Endodermal cell (in vitro differentiated cells): ENCODE measurements at regions not wholly inside any gene's neighbourhood (a gene's known extent, or its start where the extent isn't known, plus 50 kb on each side); places are given as distances from the start of the nearest gene placed in this dataset.

Experiments
- DNase-seq: peaks from one replicate; pipeline ENCODE4 v3.0.0-alpha.2; 2017
- H3K27ac ChIP-seq: 2 replicates; pipeline ENCODE4 v1.5.1; 2013; ENCODE audit warnings: mild to moderate bottlenecking, low read depth, low read length, moderate library complexity
- H3K27me3 ChIP-seq: 2 replicates; pipeline ENCODE4 v1.6.1; 2013; ENCODE audit warnings: mild to moderate bottlenecking, low read length, moderate library complexity; ENCODE audit not compliant: insufficient read depth, control insufficient read depth, poor library complexity, severe bottlenecking
- H3K36me3 ChIP-seq: 2 replicates; pipeline ENCODE4 v1.7.0; 2013; ENCODE audit warnings: mild to moderate bottlenecking, low read length, moderate library complexity; ENCODE audit not compliant: control insufficient read depth, insufficient read depth
- H3K4me1 ChIP-seq: one replicate; pipeline ENCODE4 v1.7.0; 2013; ENCODE audit warnings: low read length; ENCODE audit not compliant: control insufficient read depth, insufficient read depth
- H3K4me3 ChIP-seq: 2 replicates; pipeline ENCODE4 v1.5.1; 2013; ENCODE audit warnings: mild to moderate bottlenecking, low read length, moderate library complexity
- H3K9ac ChIP-seq: 2 replicates; pipeline ENCODE4 v1.6.1; 2013; ENCODE audit warnings: mild to moderate bottlenecking, low read length, moderate library complexity; ENCODE audit not compliant: poor library complexity, severe bottlenecking; ENCODE audit errors: extremely low read depth
- H3K9me3 ChIP-seq: 2 replicates; pipeline ENCODE4 v1.6.1; 2013; ENCODE audit warnings: mild to moderate bottlenecking, low read length, moderate library complexity; ENCODE audit not compliant: control insufficient read depth
- H3K27ac Mint-ChIP-seq: 2 replicates; pipeline ENCODE4 v1.8.0; 2020; ENCODE audit warnings: mixed read lengths
- H3K27me3 Mint-ChIP-seq: 2 replicates; pipeline ENCODE4 v1.8.0; 2021; ENCODE audit warnings: mild to moderate bottlenecking, mixed read lengths; ENCODE audit not compliant: insufficient read depth
- H3K36me3 Mint-ChIP-seq: 2 replicates; pipeline ENCODE4 v1.8.0; 2020; ENCODE audit warnings: low read depth, mixed read lengths
- H3K4me1 Mint-ChIP-seq: 2 replicates; pipeline ENCODE4 v1.8.0; 2020; ENCODE audit warnings: mixed read lengths
- H3K4me3 Mint-ChIP-seq: 2 replicates; pipeline ENCODE4 v1.8.0; 2020; ENCODE audit warnings: mild to moderate bottlenecking, moderate library complexity, mixed read lengths
- H3K9me3 Mint-ChIP-seq: 2 replicates; pipeline ENCODE4 v1.8.0; 2020; ENCODE audit warnings: mild to moderate bottlenecking, mixed read lengths
- WGBS, 2 experiments: methylation state at CpG; one replicate each; pipeline versions ENCODE4 v1.1.5 to v1.1.7; 2013; ENCODE audit warnings: missing lambda C conversion rate in 2 of 2, mixed read lengths in 1 of 2; ENCODE audit not compliant: insufficient coverage in 1 of 2, insufficient read length in 1 of 2; 5-methylcytosine and 5-hydroxymethylcytosine counted together
- TF ChIP-seq, protein P1 (sequence below): fragments of 200-600 bp; sonication (generic); conservative IDR thresholded peaks from 2 replicates; pipeline ENCODE4 v1.5.0; 2021; ENCODE audit warnings: antibody characterized with exemption, mild to moderate bottlenecking

GRCh38 chr9:26357803-26358344, 534.7 kb downstream of the CAAP1 start:
- H3K27ac Mint-ChIP-seq: no peak overlapping the region
- H3K9me3 ChIP-seq: no peaks in the 10 kb centered on the region
- TF ChIP-seq, protein P1, sequence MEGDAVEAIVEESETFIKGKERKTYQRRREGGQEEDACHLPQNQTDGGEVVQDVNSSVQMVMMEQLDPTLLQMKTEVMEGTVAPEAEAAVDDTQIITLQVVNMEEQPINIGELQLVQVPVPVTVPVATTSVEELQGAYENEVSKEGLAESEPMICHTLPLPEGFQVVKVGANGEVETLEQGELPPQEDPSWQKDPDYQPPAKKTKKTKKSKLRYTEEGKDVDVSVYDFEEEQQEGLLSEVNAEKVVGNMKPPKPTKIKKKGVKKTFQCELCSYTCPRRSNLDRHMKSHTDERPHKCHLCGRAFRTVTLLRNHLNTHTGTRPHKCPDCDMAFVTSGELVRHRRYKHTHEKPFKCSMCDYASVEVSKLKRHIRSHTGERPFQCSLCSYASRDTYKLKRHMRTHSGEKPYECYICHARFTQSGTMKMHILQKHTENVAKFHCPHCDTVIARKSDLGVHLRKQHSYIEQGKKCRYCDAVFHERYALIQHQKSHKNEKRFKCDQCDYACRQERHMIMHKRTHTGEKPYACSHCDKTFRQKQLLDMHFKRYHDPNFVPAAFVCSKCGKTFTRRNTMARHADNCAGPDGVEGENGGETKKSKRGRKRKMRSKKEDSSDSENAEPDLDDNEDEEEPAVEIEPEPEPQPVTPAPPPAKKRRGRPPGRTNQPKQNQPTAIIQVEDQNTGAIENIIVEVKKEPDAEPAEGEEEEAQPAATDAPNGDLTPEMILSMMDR: no peak
- no peak for DNase-seq
- no peaks in the 10 kb centered on the region for H3K27me3 ChIP-seq
- H3K4me1 ChIP-seq: no peaks in the 10 kb centered on the region
- no peaks in the 10 kb centered on the region for H3K36me3 ChIP-seq
- H3K27ac ChIP-seq: no peak overlapping the region
- H3K36me3 Mint-ChIP-seq: no peaks in the 10 kb centered on the region
- H3K4me3 ChIP-seq: no peak overlapping the region
- no peaks in the 10 kb centered on the region for H3K9me3 Mint-ChIP-seq
- H3K9ac ChIP-seq: no peak overlapping the region
- 93 to 100% methylated on average over 1 to 3 of the region's 3 CpGs for WGBS, 2 experiments
- no peaks in the 10 kb centered on the region for H3K4me1 Mint-ChIP-seq
- H3K27me3 Mint-ChIP-seq: no peaks in the 10 kb centered on the region
- H3K4me3 Mint-ChIP-seq: no peak overlapping the region

DNA sequence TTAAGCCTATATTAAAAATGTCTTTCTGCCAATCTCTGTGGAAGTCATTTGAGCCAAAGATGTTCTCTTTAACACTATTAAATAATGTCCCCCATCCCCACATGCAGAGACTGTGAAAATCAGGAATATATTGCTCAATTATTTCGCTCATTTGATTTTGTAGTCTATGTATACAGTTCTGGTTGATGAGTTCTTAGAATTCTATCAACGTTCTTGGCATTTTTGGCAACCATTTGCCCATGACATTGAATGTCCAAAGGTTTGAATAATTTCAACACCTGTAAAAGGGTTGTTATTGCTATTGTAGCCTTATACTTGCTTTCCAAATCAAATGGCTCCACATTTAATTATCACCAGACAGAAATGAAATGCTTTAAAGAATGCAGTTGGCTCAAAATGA, 536.1 kb downstream of the CAAP1 start:
- no peak overlapping the region for H3K27ac ChIP-seq
- no peaks in the 10 kb centered on the region for H3K36me3 ChIP-seq
- peaks cover 7% of the 10 kb centered on the region for H3K9me3 ChIP-seq
- H3K36me3 Mint-ChIP-seq: no peaks in the 10 kb centered on the region
- no peak overlapping the region for H3K4me3 ChIP-seq
- TF ChIP-seq, protein P1: no peak
- H3K27me3 Mint-ChIP-seq: no peaks in the 10 kb centered on the region
- no peaks in the 10 kb centered on the region for H3K9me3 Mint-ChIP-seq
- 60 to 88% methylated on average over 1 to 2 of the region's 2 CpGs for WGBS, 2 experiments
- no peak overlapping the region for H3K27ac Mint-ChIP-seq
- no peak overlapping the region for H3K4me3 Mint-ChIP-seq
- H3K9ac ChIP-seq: no peak overlapping the region
- no peaks in the 10 kb centered on the region for H3K27me3 ChIP-seq
- no peaks in the 10 kb centered on the region for H3K4me1 Mint-ChIP-seq
- H3K4me1 ChIP-seq: no peaks in the 10 kb centered on the region
- DNase-seq: no peak

DNA sequence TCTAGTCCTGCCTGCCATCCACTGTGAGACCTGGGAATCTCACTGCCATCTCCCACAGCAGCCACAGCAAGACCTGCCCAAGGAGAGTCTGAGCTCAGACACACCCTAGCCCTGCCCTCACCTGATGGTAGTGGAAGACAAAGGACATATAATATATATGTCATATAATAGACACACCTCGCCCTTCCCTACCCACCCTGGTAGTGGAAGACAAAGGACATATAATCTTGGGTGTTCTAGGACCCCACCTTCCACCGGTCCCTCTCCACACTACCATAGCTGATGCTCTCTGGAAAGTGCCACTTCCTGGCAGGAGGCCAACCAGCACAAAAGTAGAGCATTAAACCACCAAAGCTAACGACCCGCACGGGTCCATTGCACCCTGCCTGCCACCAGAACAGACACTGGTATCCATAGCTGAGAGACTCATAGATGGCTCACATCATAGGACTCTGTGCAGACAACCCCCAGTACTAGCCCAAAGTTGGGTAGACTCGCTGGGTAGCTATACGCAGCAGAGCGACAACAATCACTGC, 545.6 kb downstream of the CAAP1 start:
- Histone ChIP-seq H3K9ac (no peak overlapping the region), H3K4me3 (peak overlapping the region; percentile 30), H3K27me3 (no peaks in the 10 kb centered on the region), H3K27ac (no peak overlapping the region), H3K9me3 (peaks cover 73% of the 10 kb centered on the region), H3K36me3 (no peaks in the 10 kb centered on the region), H3K4me1 (peaks cover 3% of the 10 kb centered on the region)
- no peak for DNase-seq
- 84 to 88% methylated on average over 3 to 8 of the region's 8 CpGs for WGBS, 2 experiments
- H3K27me3 Mint-ChIP-seq: no peaks in the 10 kb centered on the region
- H3K9me3 Mint-ChIP-seq: peaks cover 24% of the 10 kb centered on the region
- H3K4me3 Mint-ChIP-seq: no peak overlapping the region
- H3K27ac Mint-ChIP-seq: no peak overlapping the region
- peaks cover 2% of the 10 kb centered on the region for H3K36me3 Mint-ChIP-seq
- no peaks in the 10 kb centered on the region for H3K4me1 Mint-ChIP-seq
- TF ChIP-seq, protein P1: no peak
